K562 (cell line): ENCODE measurements at regions not wholly inside any gene's neighbourhood (a gene's known extent, or its start where the extent isn't known, plus 50 kb on each side); places are given as distances from the start of the nearest gene placed in this dataset.

Source experiments
- HINFP ChIP-seq: fragments of 450-650 bp; conservative IDR thresholded peaks from 2 replicates; pipeline ENCODE4 v1.6.1; 2016; ENCODE audit warnings: missing genetic modification characterization, low read depth, mild to moderate bottlenecking, control low read depth, missing compliant biosample characterization
- KLF6 ChIP-seq: fragments of 250-450 bp; sonication (Bioruptor Pico); IDR thresholded peaks from 2 replicates; pipeline ENCODE4 v1.4.0; 2020; ENCODE audit warnings: mild to moderate bottlenecking, moderate library complexity, borderline replicate concordance
- MTA3 ChIP-seq: fragments of 450-650 bp; formaldehyde crosslinking; IDR thresholded peaks from 2 replicates; pipeline ENCODE4 v1.6.1; 2017; ENCODE audit warnings: mild to moderate bottlenecking, borderline replicate concordance
- PTRF ChIP-seq: fragments of 450-650 bp; IDR thresholded peaks from 2 replicates; pipeline ENCODE4 v1.6.1; 2016; ENCODE audit warnings: mild to moderate bottlenecking, missing genetic modification characterization, missing compliant biosample characterization
- SNAPC5 ChIP-seq: fragments of 250-450 bp; sonication (Bioruptor Pico); IDR thresholded peaks from 2 replicates; pipeline ENCODE4 v1.8.0; 2021; ENCODE audit warnings: moderate library complexity, mild to moderate bottlenecking, inconsistent platforms
- TCF3 ChIP-seq: sonication (generic); formaldehyde crosslinking; IDR thresholded peaks from 2 replicates; pipeline ENCODE4 v1.4.0; 2020; ENCODE audit warnings: mild to moderate bottlenecking, missing genetic modification reagents
- ZBTB11 ChIP-seq, 3 experiments: fragments of 200-800 bp in 1 of 3; fragments of 250-450 bp in 1 of 3; fragments of 450-650 bp in 1 of 3; sonication (Bioruptor Pico) in 1 of 3; sonication (Bioruptor generic) in 1 of 3; formaldehyde crosslinking in 1 of 3; IDR thresholded peaks; 2 replicates each; pipeline versions ENCODE4 v1.6.1 to v1.8.0; 2016 to 2022; ENCODE audit warnings: mild to moderate bottlenecking in 2 of 3, missing genetic modification characterization in 2 of 3, missing compliant biosample characterization in 1 of 3, moderate library complexity in 1 of 3

- no peak for TF ChIP-seq PTRF (tag)
- TF ChIP-seq MTA3, result no peak
- TF ChIP-seq KLF6 (CRISPR knock-in tag), result no peak
- no peak for TF ChIP-seq ZBTB11 (CRISPR knock-in tag; IDR thresholded peaks at IDR 0.05)
- no peak for TF ChIP-seq HINFP (tag)
- TF ChIP-seq TCF3, result no peak
- no peak for TF ChIP-seq SNAPC5 (CRISPR knock-in tag)
These were observed 60.1 kb upstream of the RBBP8 start for GRCh38 chr18:22872900-22873537.
